Daoy (cell line): ENCODE measurements at regions not wholly inside any gene's neighbourhood (a gene's known extent, or its start where the extent isn't known, plus 50 kb on each side); places are given as distances from the start of the nearest gene placed in this dataset.
A peak's percentile ranks its signal among the peaks of the same experiment; 100 is the strongest.

Experiments
- DNase-seq: peaks from one replicate; pipeline ENCODE4 v3.0.0-alpha.2; 2015; ENCODE audit warnings: low read depth

- DNase-seq: no peak
These were observed 52.5 kb upstream of the NEDD4L start for GRCh38 chr18:57991552-57991951.

GRCh38 chr18:57989536-57989935 lies 54.5 kb upstream of the NEDD4L start:
- no peak for DNase-seq

- no peak for DNase-seq
These were observed 59.4 kb upstream of the NEDD4L start for GRCh38 chr18:57984490-57985115.

GRCh38 chr18:57983965-57984364 lies 60.1 kb upstream of the NEDD4L start:
- no peak for DNase-seq

- no peak for DNase-seq
These were observed 60.6 kb upstream of the NEDD4L start for GRCh38 chr18:57983472-57983871.

- DNase-seq: no peak
These were observed 61.5 kb upstream of the NEDD4L start for GRCh38 chr18:57982372-57983021.

- DNase-seq: no peak
These were observed 62.6 kb upstream of the NEDD4L start for GRCh38 chr18:57981308-57982028.

GRCh38 chr18:57980573-57981307 lies 63.3 kb upstream of the NEDD4L start:
- no peak for DNase-seq

GRCh38 chr18:57976230-57976773 lies 67.7 kb upstream of the NEDD4L start:
- no peak for DNase-seq

- no peak for DNase-seq
These were observed 68.2 kb upstream of the NEDD4L start for GRCh38 chr18:57975805-57976204.

GRCh38 chr18:57974585-57975265 lies 69.3 kb upstream of the NEDD4L start:
- DNase-seq: no peak

GRCh38 chr18:57973889-57974288 lies 70.1 kb upstream of the NEDD4L start:
- DNase-seq: no peak

- no peak for DNase-seq
These were observed 73.5 kb upstream of the NEDD4L start for GRCh38 chr18:57970356-57971095.

- no peak for DNase-seq
These were observed 74.2 kb upstream of the NEDD4L start for GRCh38 chr18:57969824-57970223.

- no peak for DNase-seq
These were observed 78.8 kb upstream of the NEDD4L start for GRCh38 chr18:57965246-57965645.

GRCh38 chr18:57961876-57962505 lies 82.0 kb upstream of the NEDD4L start:
- no peak for DNase-seq

GRCh38 chr18:57961411-57961810 lies 82.6 kb upstream of the NEDD4L start:
- DNase-seq: no peak

GRCh38 chr18:57959278-57959677 lies 84.7 kb upstream of the NEDD4L start:
- DNase-seq: peak; percentile 65

- no peak for DNase-seq
These were observed 86.8 kb upstream of the NEDD4L start for GRCh38 chr18:57957210-57957609.

GRCh38 chr18:57956491-57956890 lies 87.5 kb upstream of the NEDD4L start:
- DNase-seq: no peak
